ENCODE measurements at regions not wholly inside any gene's neighbourhood (a gene's known extent, or its start where the extent isn't known, plus 50 kb on each side); places are given as distances from the start of the nearest gene placed in this dataset.

DNA sequence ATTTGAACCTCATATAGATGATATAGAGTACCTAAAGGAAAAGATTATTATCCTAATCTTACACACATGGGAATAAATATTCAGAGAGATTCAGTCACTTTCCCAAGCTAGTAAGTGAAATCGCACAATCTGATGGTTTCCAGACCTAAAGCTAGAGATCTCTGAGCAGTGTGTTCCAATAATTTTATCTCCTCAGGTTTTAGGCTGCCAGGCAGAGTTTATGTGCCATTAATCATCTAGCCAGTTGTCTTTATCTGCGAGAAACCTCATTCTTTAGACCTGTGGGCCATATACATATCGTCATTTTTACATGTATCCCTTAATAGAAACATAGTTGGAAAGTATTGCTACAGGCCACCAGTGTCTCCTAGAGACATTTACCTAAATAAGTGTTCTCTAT lies 647.2 kb upstream of the STEAP1 start:
- Histone ChIP-seq H3K4me1 (no peaks in the 10 kb centered on the region), H3K27me3 (no peaks in the 10 kb centered on the region), H3K9me3 (no peaks in the 10 kb centered on the region), H3K36me3 (replicated peaks in 1 of 2; ENCODE audit: insufficient read depth in 1 of 2, low read depth in 2 of 2) (no peaks in the 10 kb centered on the region), H3K4me3 (no peak overlapping the region), H3K27ac (no peak overlapping the region)
- 67 to 70% methylated on average over 3 of the region's 3 CpGs for WGBS, 2 donors
- intact Hi-C loops (cut with DNase I), result no loop called here
- ATAC-seq, result no peak
- DNase-seq, result no peak
- TF ChIP-seq, protein P1, sequence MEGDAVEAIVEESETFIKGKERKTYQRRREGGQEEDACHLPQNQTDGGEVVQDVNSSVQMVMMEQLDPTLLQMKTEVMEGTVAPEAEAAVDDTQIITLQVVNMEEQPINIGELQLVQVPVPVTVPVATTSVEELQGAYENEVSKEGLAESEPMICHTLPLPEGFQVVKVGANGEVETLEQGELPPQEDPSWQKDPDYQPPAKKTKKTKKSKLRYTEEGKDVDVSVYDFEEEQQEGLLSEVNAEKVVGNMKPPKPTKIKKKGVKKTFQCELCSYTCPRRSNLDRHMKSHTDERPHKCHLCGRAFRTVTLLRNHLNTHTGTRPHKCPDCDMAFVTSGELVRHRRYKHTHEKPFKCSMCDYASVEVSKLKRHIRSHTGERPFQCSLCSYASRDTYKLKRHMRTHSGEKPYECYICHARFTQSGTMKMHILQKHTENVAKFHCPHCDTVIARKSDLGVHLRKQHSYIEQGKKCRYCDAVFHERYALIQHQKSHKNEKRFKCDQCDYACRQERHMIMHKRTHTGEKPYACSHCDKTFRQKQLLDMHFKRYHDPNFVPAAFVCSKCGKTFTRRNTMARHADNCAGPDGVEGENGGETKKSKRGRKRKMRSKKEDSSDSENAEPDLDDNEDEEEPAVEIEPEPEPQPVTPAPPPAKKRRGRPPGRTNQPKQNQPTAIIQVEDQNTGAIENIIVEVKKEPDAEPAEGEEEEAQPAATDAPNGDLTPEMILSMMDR (IDR thresholded peaks at IDR 0.05), result no peak
- TF ChIP-seq POLR2A (IDR thresholded peaks at IDR 0.05), result no peak

DNA sequence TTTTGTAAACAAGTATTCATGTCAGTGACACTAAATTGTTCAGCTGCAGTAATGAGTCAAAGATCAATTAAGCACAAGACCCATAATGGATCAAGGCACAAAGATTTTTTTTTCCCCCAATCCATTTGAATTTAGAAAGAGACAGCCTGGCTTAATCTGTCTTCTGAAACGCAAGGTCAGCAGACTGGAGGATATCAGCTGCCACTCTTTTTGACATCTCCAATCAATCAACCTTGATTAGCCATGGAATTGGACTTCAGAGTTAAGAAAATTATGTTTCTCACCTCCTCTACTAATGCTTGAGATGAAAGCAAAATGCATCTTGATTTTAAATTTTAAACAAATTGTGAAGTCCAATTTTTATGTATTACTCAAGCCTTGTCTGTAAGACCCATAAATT lies 642.4 kb upstream of the STEAP1 start:
- TF ChIP-seq POLR2A (IDR thresholded peaks at IDR 0.05), result no peak
- TF ChIP-seq, protein P1 (IDR thresholded peaks at IDR 0.05), result no peak
- intact Hi-C loops (cut with DNase I), result no loop called here

DNA sequence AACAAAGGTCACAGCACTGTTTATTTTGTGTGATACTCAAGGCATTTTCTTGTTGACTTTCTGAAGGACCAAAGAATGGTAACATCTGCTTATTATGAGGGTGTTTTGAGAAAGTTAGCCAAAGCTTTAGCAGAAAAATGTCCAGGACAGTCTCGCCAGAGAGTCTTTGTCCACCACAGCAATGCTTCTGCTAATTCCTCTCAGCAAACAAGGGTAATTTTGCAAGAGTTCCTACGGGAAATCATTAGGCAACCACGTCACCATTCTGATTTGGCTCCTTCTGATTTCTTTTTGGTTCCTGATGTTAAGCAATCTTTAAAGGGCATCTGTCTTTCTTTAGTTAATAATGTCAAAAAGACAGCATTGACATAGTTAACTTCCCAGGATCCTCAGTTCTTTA lies 639.3 kb upstream of the STEAP1 start:
- intact Hi-C loops (cut with DNase I), result no loop called here
- Histone ChIP-seq H3K36me3 (replicated peaks in 1 of 2; ENCODE audit: insufficient read depth in 1 of 2, low read depth in 2 of 2) (no peaks in the 10 kb centered on the region), H3K9me3 (no peaks in the 10 kb centered on the region), H3K4me3 (no peak overlapping the region), H3K27me3 (no peaks in the 10 kb centered on the region), H3K4me1 (no peaks in the 10 kb centered on the region), H3K27ac (no peak overlapping the region)
- TF ChIP-seq, protein P1 (IDR thresholded peaks at IDR 0.05), result no peak
- TF ChIP-seq POLR2A (IDR thresholded peaks at IDR 0.05), result no peak
- 55 to 57% methylated on average over 3 of the region's 3 CpGs for WGBS, 2 donors
- ATAC-seq (no peak), DNase-seq (no peak)

More for the DNA sequence above, 642.4 kb upstream of the STEAP1 start:
- Histone ChIP-seq H3K27ac (no peak overlapping the region), H3K36me3 (replicated peaks in 1 of 2; ENCODE audit: insufficient read depth in 1 of 2, low read depth in 2 of 2) (no peaks in the 10 kb centered on the region), H3K27me3 (no peaks in the 10 kb centered on the region), H3K4me1 (no peaks in the 10 kb centered on the region), H3K9me3 (no peaks in the 10 kb centered on the region), H3K4me3 (no peak overlapping the region)
- DNase-seq, result no peak
- no peak for ATAC-seq
- WGBS, 2 donors, result 33 to 42% methylated on average over 1 of the region's 1 CpG

- DNase-seq (no peak), ATAC-seq (no peak)
- H3K36me3 ChIP-seq (replicated peaks in 1 of 2; ENCODE audit: insufficient read depth in 1 of 2, low read depth in 2 of 2), result no peaks in the 10 kb centered on the region
- no peaks in the 10 kb centered on the region for H3K4me1 ChIP-seq
- WGBS, 2 donors, result 60 to 69% methylated on average over 1 of the region's 1 CpG
- intact Hi-C loops (cut with DNase I), result no loop called here
- H3K4me3 ChIP-seq, result no peak overlapping the region
- TF ChIP-seq POLR2A (IDR thresholded peaks at IDR 0.05), result no peak
- TF ChIP-seq, protein P1 (IDR thresholded peaks at IDR 0.05), result no peak
- H3K27me3 ChIP-seq, result no peaks in the 10 kb centered on the region
- no peak overlapping the region for H3K27ac ChIP-seq
- no peaks in the 10 kb centered on the region for H3K9me3 ChIP-seq
These were observed 636.5 kb upstream of the STEAP1 start for GRCh38 chr7:89517815-89518214.

DNA sequence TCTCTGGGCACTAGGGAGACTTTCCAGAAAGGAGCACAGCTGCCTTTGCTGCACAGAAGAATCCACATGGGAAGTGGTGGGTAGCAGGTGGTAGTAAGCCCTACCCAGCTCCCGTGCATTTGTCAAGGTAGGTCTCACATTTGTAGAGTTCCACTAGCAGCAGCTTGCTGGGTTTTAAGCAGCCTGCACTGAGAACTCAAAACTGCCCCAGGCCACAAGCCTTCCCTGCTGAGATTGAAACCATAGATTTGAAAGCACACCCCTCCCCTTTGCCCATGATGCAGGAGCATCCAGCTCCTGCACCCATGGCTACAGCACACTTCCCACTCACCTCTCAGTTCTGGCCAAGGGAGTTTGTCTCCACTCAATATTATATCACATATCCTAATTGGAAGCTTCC lies 604.5 kb upstream of the STEAP1 start:
- TF ChIP-seq POLR2A (IDR thresholded peaks at IDR 0.05), result no peak
- TF ChIP-seq, protein P1 (IDR thresholded peaks at IDR 0.05), result no peak
- 56 to 71% methylated on average over 1 of the region's 1 CpG for WGBS, 2 donors
- DNase-seq, result no peak
- intact Hi-C loops (cut with DNase I), result no loop called here
- H3K4me1 ChIP-seq, result no peaks in the 10 kb centered on the region
- H3K27me3 ChIP-seq, result no peaks in the 10 kb centered on the region
- no peak overlapping the region for H3K4me3 ChIP-seq
- no peaks in the 10 kb centered on the region for H3K9me3 ChIP-seq
- H3K27ac ChIP-seq, result no peak overlapping the region
- no peak for ATAC-seq
- H3K36me3 ChIP-seq (replicated peaks in 1 of 2; ENCODE audit: insufficient read depth in 1 of 2, low read depth in 2 of 2), result no peaks in the 10 kb centered on the region
